SK-MEL-5 (cell line): ENCODE measurements at regions not wholly inside any gene's neighbourhood (a gene's known extent, or its start where the extent isn't known, plus 50 kb on each side); places are given as distances from the start of the nearest gene placed in this dataset.
A peak's percentile ranks its signal among the peaks of the same experiment; 100 is the strongest.
"Not testable (repeated sequence)": the region's sequence is repeated elsewhere in the genome, so short reads cannot be mapped to it uniquely, and the experiment has no call there.

Experiments
- DNase-seq: peaks from one replicate; pipeline ENCODE4 v3.0.0-alpha.2; 2016; ENCODE audit warnings: low read depth, low spot score
- in situ Hi-C: cut with HindIII; loops from 2 replicates; pipeline ENCODE4 v1.10.0; 2016; ENCODE audit warnings: low sequenced_read_pairs, high pct_unique_total_duplicates, low pct_unique_long_range_greater_than_20kb

- no peak for DNase-seq
- in situ Hi-C loops = no loop called here
These were observed 227.8 kb upstream of the TACR3 start for GRCh38 chr4:103947617-103948016.

DNA sequence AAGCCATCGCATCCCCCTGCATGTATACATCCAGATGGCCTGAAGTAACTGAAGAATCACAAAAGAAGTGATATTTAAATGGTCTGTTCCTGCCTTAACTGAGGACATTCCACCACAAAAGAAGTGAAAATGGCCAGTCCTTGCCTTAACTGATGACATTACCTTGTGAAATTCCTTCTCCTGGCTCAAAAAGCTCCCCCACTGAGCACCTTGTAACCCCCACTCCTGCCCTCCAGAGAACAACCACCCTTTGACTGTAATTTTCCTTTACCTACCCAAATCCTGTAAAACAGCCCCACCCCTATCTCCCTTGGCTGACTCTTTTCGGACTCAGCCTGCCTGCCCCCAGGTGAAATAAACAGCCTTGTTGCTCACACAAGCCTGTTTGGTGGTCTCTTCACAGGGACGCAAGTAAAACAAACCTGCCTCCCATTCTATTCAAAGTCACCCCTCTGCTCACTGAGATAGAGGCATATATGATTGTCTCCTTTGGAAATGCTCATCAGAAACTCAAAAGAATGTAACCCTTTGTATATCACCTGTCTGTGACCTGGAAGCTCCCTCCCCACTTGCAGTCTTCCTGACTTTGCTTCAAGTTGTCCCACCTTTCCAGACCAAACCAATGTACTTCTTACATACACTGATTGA is 227.0 kb upstream of the TACR3 start:
- in situ Hi-C loops, DNase-seq: not testable (repeated sequence)

GRCh38 chr4:103938488-103938887 is 218.7 kb upstream of the TACR3 start:
- no peak for DNase-seq
- in situ Hi-C loops = no loop called here

DNA sequence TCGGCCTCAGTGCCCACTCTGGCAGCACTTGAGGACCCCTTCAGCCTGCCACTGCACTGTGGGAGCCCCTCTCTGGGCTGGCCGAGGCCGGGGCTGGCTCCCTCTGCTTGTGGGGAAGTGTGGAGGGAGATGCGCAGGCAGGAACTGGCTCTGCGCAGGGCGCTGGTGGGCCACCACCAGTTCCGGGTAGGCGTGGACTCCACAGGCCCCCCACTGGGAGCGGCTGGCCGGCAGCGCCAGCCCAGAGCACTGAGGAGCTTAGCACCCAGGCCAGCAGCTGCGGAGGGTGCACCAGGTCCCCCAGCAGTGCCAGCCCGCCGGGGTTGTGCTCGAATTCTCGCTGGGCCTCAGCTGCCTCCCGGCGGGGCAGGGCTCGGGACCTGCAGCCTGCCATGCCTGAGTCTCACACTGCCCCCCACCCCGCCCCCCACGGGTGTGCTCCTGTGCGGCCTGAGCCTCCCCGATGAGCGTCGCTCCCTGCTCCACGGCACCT is 216.9 kb upstream of the TACR3 start:
- no peak for DNase-seq
- in situ Hi-C loops = no loop called here

- DNase-seq = peak; percentile 60
- in situ Hi-C loops = no loop called here
These were observed 214.5 kb upstream of the TACR3 start for GRCh38 chr4:103934178-103934789.

GRCh38 chr4:103928370-103928769 is 208.6 kb upstream of the TACR3 start:
- in situ Hi-C loops = no loop called here
- no peak for DNase-seq

GRCh38 chr4:103923551-103923950 is 203.8 kb upstream of the TACR3 start:
- no peak for DNase-seq
- in situ Hi-C loops = no loop called here

GRCh38 chr4:103918214-103918613 is 198.4 kb upstream of the TACR3 start:
- in situ Hi-C loops = no loop called here
- DNase-seq = no peak

DNA sequence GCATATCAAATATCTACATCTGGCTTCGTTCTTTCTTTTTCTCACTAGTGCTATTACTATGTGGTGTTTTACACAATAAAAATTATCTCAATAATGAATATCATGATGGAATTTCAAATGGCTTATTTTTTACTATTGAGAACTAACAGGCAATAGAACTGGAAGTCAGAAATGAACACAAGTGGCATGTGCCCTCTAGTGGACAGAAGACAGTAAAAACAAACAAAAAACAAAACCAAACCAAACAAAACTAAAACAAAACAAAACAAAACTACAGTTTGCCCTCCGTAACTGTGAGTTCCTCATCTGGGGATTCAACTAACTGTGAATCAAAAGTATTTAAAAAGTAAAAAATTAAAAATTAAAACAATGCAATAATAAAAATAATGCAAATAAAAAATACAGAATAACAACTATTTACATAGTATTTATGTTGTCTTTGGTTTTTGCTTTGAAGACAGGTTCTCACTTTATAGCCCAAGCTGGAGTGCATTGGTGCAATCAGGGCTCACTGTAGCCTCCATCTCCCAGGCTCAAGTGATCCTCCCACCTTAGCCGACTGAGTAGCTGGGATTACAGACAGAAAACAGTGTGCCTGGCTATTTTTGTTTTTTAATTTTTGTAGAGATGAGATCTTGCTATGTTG is 195.6 kb upstream of the TACR3 start:
- in situ Hi-C loops = no loop called here
- peak; percentile 47 for DNase-seq

GRCh38 chr4:103907414-103907813 is 187.6 kb upstream of the TACR3 start:
- DNase-seq = no peak
- in situ Hi-C loops = no loop called here

- in situ Hi-C loops = no loop called here
- DNase-seq = no peak
These were observed 184.3 kb upstream of the TACR3 start for GRCh38 chr4:103904123-103904522.

- in situ Hi-C loops = no loop called here
- no peak for DNase-seq
These were observed 182.9 kb upstream of the TACR3 start for GRCh38 chr4:103902730-103903129.

DNA sequence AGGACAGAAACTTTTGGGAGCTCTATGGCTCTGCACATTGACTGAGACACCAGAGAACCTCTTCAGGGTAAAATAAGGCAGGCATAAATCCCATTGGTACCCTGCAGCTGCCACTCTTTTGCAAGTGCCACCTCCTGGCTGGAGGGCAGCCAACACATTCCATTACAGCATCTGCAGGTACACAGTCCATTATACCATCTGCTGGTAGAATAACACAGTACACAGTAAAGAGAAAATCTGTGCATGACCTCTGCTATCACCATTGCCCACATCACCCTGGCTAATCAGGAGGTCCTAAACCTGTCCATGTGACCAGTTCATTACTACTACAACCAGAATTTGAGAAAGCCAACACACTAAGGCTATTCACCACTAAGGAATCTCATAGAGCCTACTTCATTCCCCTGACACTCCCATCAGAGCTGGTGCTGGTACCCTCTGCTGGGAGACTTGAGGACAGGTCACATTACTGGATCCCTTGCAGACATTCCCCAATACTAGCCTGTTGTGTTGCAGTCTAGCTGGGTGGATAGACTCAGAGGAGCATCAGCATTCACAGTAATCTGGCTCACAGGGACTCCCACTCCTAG is 176.2 kb upstream of the TACR3 start:
- DNase-seq = no peak
- in situ Hi-C loops = no loop called here

DNA sequence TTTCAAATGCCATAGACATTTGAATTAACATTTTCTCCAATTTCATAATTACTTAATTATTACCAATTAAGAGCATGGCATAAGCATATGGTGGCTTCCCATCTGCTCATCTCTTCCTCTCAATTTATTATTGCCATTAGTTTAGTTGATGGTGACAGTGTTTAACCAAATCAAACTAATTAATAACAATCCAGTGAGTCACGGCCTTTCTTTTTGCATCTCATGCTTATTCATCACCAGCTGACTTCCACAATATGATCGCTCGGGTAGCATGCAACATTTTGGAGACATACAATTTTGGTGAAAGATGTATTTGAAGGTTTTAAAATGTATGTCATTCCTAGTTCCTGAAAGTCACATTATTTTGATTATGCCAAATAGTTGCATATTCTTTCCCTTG is 172.8 kb upstream of the TACR3 start:
- in situ Hi-C loops = no loop called here

DNA sequence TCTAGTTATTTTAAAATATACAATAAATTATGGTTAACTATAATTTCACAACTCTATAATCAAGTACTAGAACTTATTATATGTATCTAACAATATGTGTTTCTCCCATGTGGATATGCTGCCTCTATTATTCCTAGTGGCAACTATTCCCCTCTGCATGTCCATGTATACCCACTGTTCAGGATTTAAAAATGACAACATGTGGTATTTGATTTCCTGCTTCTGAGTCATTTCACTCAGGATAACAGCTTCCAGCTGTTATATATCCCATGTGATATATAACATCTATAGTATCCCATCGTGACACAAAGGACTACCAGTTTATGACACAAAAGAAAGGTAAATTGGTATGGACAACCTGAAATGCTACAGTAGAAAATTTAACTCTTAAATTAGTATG is 167.4 kb upstream of the TACR3 start:
- in situ Hi-C loops = no loop called here
- DNase-seq = no peak

More for the DNA sequence above, 172.8 kb upstream of the TACR3 start:
- DNase-seq = no peak

- in situ Hi-C loops = no loop called here
- no peak for DNase-seq
These were observed 165.4 kb upstream of the TACR3 start for GRCh38 chr4:103885152-103885551.

GRCh38 chr4:103867311-103867710 is 147.5 kb upstream of the TACR3 start:
- in situ Hi-C loops = no loop called here
- DNase-seq = no peak

GRCh38 chr4:103853627-103854026 is 133.8 kb upstream of the TACR3 start:
- in situ Hi-C loops = no loop called here

GRCh38 chr4:103853146-103853545 is 133.4 kb upstream of the TACR3 start:
- in situ Hi-C loops = no loop called here
- no peak for DNase-seq

More at GRCh38 chr4:103853627-103854026, 133.8 kb upstream of the TACR3 start:
- DNase-seq = no peak
